ENCODE measurements at regions not wholly inside any gene's neighbourhood (a gene's known extent, or its start where the extent isn't known, plus 50 kb on each side); places are given as distances from the start of the nearest gene placed in this dataset.
A peak's percentile ranks its signal among the peaks of the same experiment; 100 is the strongest.
"Not testable (repeated sequence)": the region's sequence is repeated elsewhere in the genome, so short reads cannot be mapped to it uniquely, and the experiment has no call there.

- DNase-seq: no peak
These were observed 180.8 kb upstream of the CACNA2D1 start for GRCh38 chr7:82624337-82624736.

- no peak for DNase-seq
These were observed 180.2 kb upstream of the CACNA2D1 start for GRCh38 chr7:82623812-82624211.

GRCh38 chr7:82617156-82617555 is 173.6 kb upstream of the CACNA2D1 start:
- DNase-seq: no peak

GRCh38 chr7:82616059-82616728 is 172.6 kb upstream of the CACNA2D1 start:
- DNase-seq: no peak

GRCh38 chr7:82615527-82615926 is 171.9 kb upstream of the CACNA2D1 start:
- no peak for DNase-seq

GRCh38 chr7:82609746-82610145 is 166.2 kb upstream of the CACNA2D1 start:
- no peak for DNase-seq

GRCh38 chr7:82605247-82605864 is 161.8 kb upstream of the CACNA2D1 start:
- DNase-seq: no peak

GRCh38 chr7:82602066-82602465 is 158.5 kb upstream of the CACNA2D1 start:
- DNase-seq: no peak

GRCh38 chr7:82600531-82600930 is 157.0 kb upstream of the CACNA2D1 start:
- DNase-seq: no peak

GRCh38 chr7:82599895-82600294 is 156.3 kb upstream of the CACNA2D1 start:
- no peak for DNase-seq

GRCh38 chr7:82598958-82599357 is 155.4 kb upstream of the CACNA2D1 start:
- DNase-seq: no peak

GRCh38 chr7:82595795-82596194 is 152.2 kb upstream of the CACNA2D1 start:
- not testable (repeated sequence) for DNase-seq

GRCh38 chr7:82595176-82595575 is 151.6 kb upstream of the CACNA2D1 start:
- DNase-seq: no peak

GRCh38 chr7:82594665-82595064 is 151.1 kb upstream of the CACNA2D1 start:
- no peak for DNase-seq

GRCh38 chr7:82593780-82594179 is 150.2 kb upstream of the CACNA2D1 start:
- no peak for DNase-seq

- no peak for DNase-seq
These were observed 148.8 kb upstream of the CACNA2D1 start for GRCh38 chr7:82592416-82592815.

- no peak for DNase-seq
These were observed 135.5 kb upstream of the CACNA2D1 start for GRCh38 chr7:82579047-82579446.

GRCh38 chr7:82578430-82578829 is 134.9 kb upstream of the CACNA2D1 start:
- no peak for DNase-seq

- peak; percentile 48 for DNase-seq
These were observed 128.8 kb upstream of the CACNA2D1 start for GRCh38 chr7:82572195-82572880.

- not testable (repeated sequence) for DNase-seq
These were observed 127.5 kb upstream of the CACNA2D1 start for GRCh38 chr7:82571047-82571446.

GRCh38 chr7:82567841-82568240 is 124.3 kb upstream of the CACNA2D1 start:
- DNase-seq: no peak

- DNase-seq: no peak
These were observed 123.8 kb upstream of the CACNA2D1 start for GRCh38 chr7:82567356-82567755.

- no peak for DNase-seq
These were observed 123.2 kb upstream of the CACNA2D1 start for GRCh38 chr7:82566752-82567151.

- DNase-seq: no peak
These were observed 119.3 kb upstream of the CACNA2D1 start for GRCh38 chr7:82562716-82563404.
